Mesodermal cell (in vitro differentiated cells): ENCODE measurements at regions not wholly inside any gene's neighbourhood (a gene's known extent, or its start where the extent isn't known, plus 50 kb on each side); places are given as distances from the start of the nearest gene placed in this dataset.

Source experiments
- H3K27ac ChIP-seq: 2 replicates; pipeline ENCODE4 v1.7.0; 2013; ENCODE audit warnings: mild to moderate bottlenecking, low read depth, low read length, moderate library complexity; ENCODE audit not compliant: severe bottlenecking
- H3K36me3 ChIP-seq: 2 replicates; pipeline ENCODE4 v1.7.1; 2013; ENCODE audit warnings: mild to moderate bottlenecking, low read length, moderate library complexity; ENCODE audit not compliant: control insufficient read depth, insufficient read depth
- H3K4me1 ChIP-seq: one replicate; pipeline ENCODE4 v1.7.1; 2013; ENCODE audit warnings: mild to moderate bottlenecking, low read length; ENCODE audit not compliant: insufficient read depth, control insufficient read depth, poor library complexity, severe bottlenecking
- H3K4me3 ChIP-seq: 2 replicates; pipeline ENCODE4 v1.7.0; 2013; ENCODE audit warnings: low read length, control low read depth, mild to moderate bottlenecking; ENCODE audit not compliant: insufficient read depth, poor library complexity, severe bottlenecking; ENCODE audit errors: extremely low read depth
- H3K9me3 ChIP-seq: 2 replicates; pipeline ENCODE4 v1.7.1; 2013; ENCODE audit warnings: mild to moderate bottlenecking, low read length, moderate library complexity; ENCODE audit not compliant: control insufficient read depth
- WGBS, 2 experiments: methylation state at CpG; one replicate each; pipeline ENCODE4 v1.1.5; 2013; ENCODE audit warnings: missing lambda C conversion rate in 2 of 2; ENCODE audit not compliant: insufficient coverage in 2 of 2; 5-methylcytosine and 5-hydroxymethylcytosine counted together

DNA sequence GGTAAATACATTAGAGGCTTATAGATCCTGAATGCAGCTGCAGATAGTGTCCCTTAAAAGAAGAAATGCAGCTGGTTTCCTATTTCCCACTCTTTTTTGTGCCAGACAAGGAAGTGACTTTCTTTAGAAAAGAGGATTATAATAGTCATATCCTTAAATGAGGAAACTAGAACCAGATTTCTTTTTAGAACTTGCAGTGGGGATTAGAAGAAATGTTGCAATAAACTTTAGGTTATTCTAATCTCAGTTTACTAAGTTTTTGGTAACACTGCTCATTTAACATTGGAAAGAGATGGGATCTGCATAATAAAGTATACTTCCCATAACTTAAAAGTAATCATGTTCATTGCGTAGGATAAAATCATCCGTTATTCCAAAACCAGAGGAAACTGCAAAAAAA, 101.9 kb downstream of the SLIT2 start:
- Histone ChIP-seq H3K36me3 (no peaks in the 10 kb centered on the region), H3K4me1 (no peaks in the 10 kb centered on the region)
- WGBS, 2 experiments = no CpG with 5 or more reads among the region's 2 CpGs

GRCh38 chr4:20354120-20354519, 102.4 kb downstream of the SLIT2 start:
- no peaks in the 10 kb centered on the region for H3K4me1 ChIP-seq
- peak overlapping the region; percentile 43 for H3K27ac ChIP-seq
- no peaks in the 10 kb centered on the region for H3K9me3 ChIP-seq
- no CpG with 5 or more reads among the region's 1 CpG for WGBS, 2 experiments
- H3K4me3 ChIP-seq = no peak overlapping the region
- no peaks in the 10 kb centered on the region for H3K36me3 ChIP-seq

More for the DNA sequence above, 101.9 kb downstream of the SLIT2 start:
- Histone ChIP-seq H3K9me3 (no peaks in the 10 kb centered on the region), H3K4me3 (no peak overlapping the region), H3K27ac (no peak overlapping the region)

- H3K4me1 ChIP-seq = no peaks in the 10 kb centered on the region
- no peak overlapping the region for H3K27ac ChIP-seq
- WGBS, 2 experiments = 53% methylated on average over 2 of the region's 3 CpGs; no CpG with 5 or more reads in 1 of the 2 experiments
Observed at GRCh38 chr4:20356565-20356964, 104.9 kb downstream of the SLIT2 start.

DNA sequence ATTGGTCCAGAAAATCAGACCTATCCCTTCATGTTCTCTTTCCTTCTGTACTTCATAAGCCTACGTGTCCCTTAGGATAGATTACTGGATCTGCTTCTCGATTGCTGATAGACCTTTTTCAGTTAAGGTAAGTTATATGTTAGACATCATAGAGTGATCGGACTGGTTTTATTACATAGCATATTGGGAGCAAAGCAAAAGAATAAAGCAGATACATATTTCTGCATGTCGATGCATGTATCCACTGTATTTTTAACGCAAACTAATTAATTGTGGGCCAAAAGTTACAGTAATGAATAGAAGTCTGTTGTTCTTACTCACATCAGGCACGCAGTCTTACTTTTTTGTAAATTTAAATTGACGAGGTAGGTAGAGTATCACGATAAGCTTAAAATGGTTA, 106.4 kb downstream of the SLIT2 start:
- Histone ChIP-seq H3K36me3 (no peaks in the 10 kb centered on the region), H3K4me3 (no peak overlapping the region), H3K27ac (no peak overlapping the region), H3K9me3 (no peaks in the 10 kb centered on the region), H3K4me1 (no peaks in the 10 kb centered on the region)
- 85 to 100% methylated on average over 2 to 3 of the region's 8 CpGs for WGBS, 2 experiments

More at GRCh38 chr4:20356565-20356964, 104.9 kb downstream of the SLIT2 start:
- Histone ChIP-seq H3K4me3 (no peak overlapping the region), H3K9me3 (no peaks in the 10 kb centered on the region), H3K36me3 (no peaks in the 10 kb centered on the region)

- Histone ChIP-seq H3K4me3 (no peak overlapping the region), H3K36me3 (no peaks in the 10 kb centered on the region), H3K4me1 (no peaks in the 10 kb centered on the region), H3K27ac (peak overlapping the region; percentile 36), H3K9me3 (no peaks in the 10 kb centered on the region)
- 100% methylated on average over 1 of the region's 1 CpG; no CpG with 5 or more reads in 1 of the 2 experiments for WGBS, 2 experiments
Observed at GRCh38 chr4:20359692-20360091, 108.0 kb downstream of the SLIT2 start.

GRCh38 chr4:20362148-20362547, 110.4 kb downstream of the SLIT2 start:
- H3K4me1 ChIP-seq = no peaks in the 10 kb centered on the region
- WGBS, 2 experiments = 77 to 86% methylated on average over 3 of the region's 3 CpGs
- no peak overlapping the region for H3K4me3 ChIP-seq
- H3K27ac ChIP-seq = no peak overlapping the region
- H3K36me3 ChIP-seq = no peaks in the 10 kb centered on the region
- H3K9me3 ChIP-seq = no peaks in the 10 kb centered on the region

GRCh38 chr4:20364969-20365368, 113.3 kb downstream of the SLIT2 start:
- 94 to 100% methylated on average over 2 of the region's 4 CpGs for WGBS, 2 experiments
- Histone ChIP-seq H3K4me3 (no peak overlapping the region), H3K27ac (no peak overlapping the region), H3K9me3 (no peaks in the 10 kb centered on the region), H3K36me3 (no peaks in the 10 kb centered on the region), H3K4me1 (no peaks in the 10 kb centered on the region)

DNA sequence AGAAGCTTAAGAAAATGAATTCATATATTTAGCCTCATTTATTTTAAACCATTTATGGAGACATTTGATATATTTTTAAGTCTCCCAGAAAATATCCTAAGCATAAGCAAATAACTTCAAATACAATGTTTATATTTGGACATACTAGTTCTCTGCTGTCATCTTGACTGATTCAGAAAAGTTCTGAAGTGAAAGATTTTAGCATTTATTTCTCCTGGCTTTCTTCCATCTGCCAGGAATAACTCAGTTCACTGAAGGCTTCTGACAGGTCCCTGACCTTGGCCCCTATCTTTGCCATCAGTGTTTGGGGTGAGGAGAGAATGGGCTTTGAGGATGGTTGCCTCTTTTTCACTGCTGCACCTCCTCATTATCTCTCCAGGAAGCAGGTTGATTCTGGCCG, 115.7 kb downstream of the SLIT2 start:
- Histone ChIP-seq H3K4me3 (no peak overlapping the region), H3K4me1 (no peaks in the 10 kb centered on the region), H3K36me3 (no peaks in the 10 kb centered on the region), H3K27ac (no peak overlapping the region), H3K9me3 (no peaks in the 10 kb centered on the region)
- WGBS, 2 experiments = no CpG with 5 or more reads among the region's 1 CpG

GRCh38 chr4:20368926-20369325, 117.2 kb downstream of the SLIT2 start:
- 100% methylated on average over 1 of the region's 1 CpG; no CpG with 5 or more reads in 1 of the 2 experiments for WGBS, 2 experiments
- Histone ChIP-seq H3K9me3 (no peaks in the 10 kb centered on the region), H3K4me1 (peaks cover 1% of the 10 kb centered on the region), H3K4me3 (no peak overlapping the region), H3K27ac (no peak overlapping the region), H3K36me3 (no peaks in the 10 kb centered on the region)

DNA sequence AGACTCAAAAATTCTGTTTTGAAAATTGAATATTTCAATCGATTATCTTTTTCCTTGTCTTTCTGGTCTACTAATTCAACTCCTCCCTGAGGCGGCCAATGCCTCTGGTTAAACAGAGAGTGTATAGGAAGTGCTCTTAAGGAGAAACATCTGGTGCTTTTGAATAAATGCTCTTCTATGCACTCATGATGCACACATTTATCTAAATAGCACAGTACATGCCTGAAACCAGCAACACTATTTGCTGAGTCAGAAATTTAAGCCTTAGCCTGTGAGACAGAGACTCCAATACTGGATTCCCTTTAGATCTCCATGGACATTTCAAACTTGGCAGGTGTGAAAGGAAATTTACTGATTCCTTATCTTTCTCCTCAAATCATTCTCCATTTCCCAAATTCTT, 118.6 kb downstream of the SLIT2 start:
- no peaks in the 10 kb centered on the region for H3K9me3 ChIP-seq
- no CpG with 5 or more reads among the region's 2 CpGs for WGBS, 2 experiments
- H3K36me3 ChIP-seq = no peaks in the 10 kb centered on the region
- H3K27ac ChIP-seq = no peak overlapping the region
- H3K4me3 ChIP-seq = no peak overlapping the region
- peaks cover 10% of the 10 kb centered on the region for H3K4me1 ChIP-seq

GRCh38 chr4:20376070-20376469, 124.4 kb downstream of the SLIT2 start:
- H3K36me3 ChIP-seq = no peaks in the 10 kb centered on the region
- no peak overlapping the region for H3K27ac ChIP-seq
- no CpG with 5 or more reads among the region's 2 CpGs for WGBS, 2 experiments
- no peak overlapping the region for H3K4me3 ChIP-seq
- no peaks in the 10 kb centered on the region for H3K9me3 ChIP-seq
- peaks cover 10% of the 10 kb centered on the region for H3K4me1 ChIP-seq
